ENCODE measurements at regions not wholly inside any gene's neighbourhood (a gene's known extent, or its start where the extent isn't known, plus 50 kb on each side); places are given as distances from the start of the nearest gene placed in this dataset.
"Not testable (repeated sequence)": the region's sequence is repeated elsewhere in the genome, so short reads cannot be mapped to it uniquely, and the experiment has no call there.

GRCh38 chr22:25335276-25335675 is 115.8 kb downstream of the CRYBB2 start:
- H3K79me1 ChIP-seq (ENCODE audit: low read depth in 1 of 2, low read length in 2 of 2); H2BK15ac ChIP-seq (ENCODE audit: low read depth, low read length); ATAC-seq (ENCODE audit: low read depth); H3K4ac ChIP-seq (ENCODE audit: low read depth, low read length); H2BK5ac ChIP-seq (ENCODE audit: low read depth, low read length, poor library complexity, severe bottlenecking); H3K27me3 ChIP-seq (ENCODE audit: control insufficient read depth, insufficient read depth, low read length); H4K91ac ChIP-seq (ENCODE audit: insufficient read depth, low read depth, low read length); H2AK9ac ChIP-seq (replicated peaks; ENCODE audit: low read depth, low read length, poor library complexity); POLR2A ChIA-PET (ENCODE audit: unreplicated experiment); CTCF ChIA-PET; H3K4me2 ChIP-seq (ENCODE audit: low read depth, low read length); H3K9ac ChIP-seq (ENCODE audit: low read depth, low read length); H4K8ac ChIP-seq (ENCODE audit: low read depth in 2 of 2, low read length in 2 of 2); H4K20me1 ChIP-seq (ENCODE audit: insufficient read depth, low read length); H4K5ac ChIP-seq (ENCODE audit: low read depth, low read length); H2BK120ac ChIP-seq (ENCODE audit: low read depth, low read length); in situ Hi-C loops (cut with MboI; ENCODE audit: low sequenced_read_pairs); H2AFZ ChIP-seq (replicated peaks; ENCODE audit: low read length, poor library complexity); H2BK20ac ChIP-seq (ENCODE audit: low read depth, low read length); H3K23ac ChIP-seq (ENCODE audit: low read depth, low read length); H3K4me3 ChIP-seq (ENCODE audit: insufficient read depth, low read depth, low read length); DNase-seq; H3K36me3 ChIP-seq (ENCODE audit: control insufficient read depth, insufficient read depth, low read length); H3K4me1 ChIP-seq (ENCODE audit: control insufficient read depth, insufficient read depth, low read length); H3K18ac ChIP-seq (ENCODE audit: low read depth, low read length); H2AK5ac ChIP-seq (ENCODE audit: low read depth, low read length); H3K14ac ChIP-seq (replicated peaks; ENCODE audit: low read depth, low read length); H3K56ac ChIP-seq (ENCODE audit: extremely low read depth, insufficient read depth, low read length); H3K27ac ChIP-seq (ENCODE audit: insufficient read depth, low read length); BruUV-seq (replicated peaks); H3K9me3 ChIP-seq (ENCODE audit: control insufficient read depth, insufficient read depth, low read length); dilution Hi-C loops (cut with HindIII; ENCODE audit: low sequenced_read_pairs, unreplicated experiment); H3K9me1 ChIP-seq (ENCODE audit: insufficient read depth, low read length): not testable (repeated sequence)
- intact Hi-C loops (cut with micrococcal nuclease), result loop anchor here (10.0 kb wide), 1 partner anchor 130 kb away; no protein-coding TSS in a partner anchor
- 80% methylated on average over 1 of the region's 4 CpGs; no CpG with 5 or more reads in 1 of the 2 experiments for WGBS, 2 experiments (ENCODE audit: extremely low coverage in 2 of 2, insufficient read length in 1 of 2)

GRCh38 chr22:25340536-25340935 is 121.1 kb downstream of the CRYBB2 start:
- ATAC-seq (ENCODE audit: low read depth); H4K5ac ChIP-seq (ENCODE audit: low read depth, low read length); H3K9me1 ChIP-seq (ENCODE audit: insufficient read depth, low read length); H3K18ac ChIP-seq (ENCODE audit: low read depth, low read length); H2BK120ac ChIP-seq (ENCODE audit: low read depth, low read length); H3K56ac ChIP-seq (ENCODE audit: extremely low read depth, insufficient read depth, low read length); H3K36me3 ChIP-seq (ENCODE audit: control insufficient read depth, insufficient read depth, low read length); H3K4me3 ChIP-seq (ENCODE audit: insufficient read depth, low read depth, low read length); POLR2A ChIA-PET (ENCODE audit: unreplicated experiment); H3K4me1 ChIP-seq (ENCODE audit: control insufficient read depth, insufficient read depth, low read length); H3K9ac ChIP-seq (ENCODE audit: low read depth, low read length); H3K27me3 ChIP-seq (ENCODE audit: control insufficient read depth, insufficient read depth, low read length); H3K4ac ChIP-seq (ENCODE audit: low read depth, low read length); H4K8ac ChIP-seq (ENCODE audit: low read depth in 2 of 2, low read length in 2 of 2); H3K79me1 ChIP-seq (ENCODE audit: low read depth in 1 of 2, low read length in 2 of 2); H3K4me2 ChIP-seq (ENCODE audit: low read depth, low read length); in situ Hi-C loops (cut with MboI; ENCODE audit: low sequenced_read_pairs); H2AFZ ChIP-seq (replicated peaks; ENCODE audit: low read length, poor library complexity); DNase-seq; H2AK9ac ChIP-seq (replicated peaks; ENCODE audit: low read depth, low read length, poor library complexity); H2BK15ac ChIP-seq (ENCODE audit: low read depth, low read length); H2AK5ac ChIP-seq (ENCODE audit: low read depth, low read length); H2BK5ac ChIP-seq (ENCODE audit: low read depth, low read length, poor library complexity, severe bottlenecking); H2BK20ac ChIP-seq (ENCODE audit: low read depth, low read length); H3K9me3 ChIP-seq (ENCODE audit: control insufficient read depth, insufficient read depth, low read length); H3K23ac ChIP-seq (ENCODE audit: low read depth, low read length); BruUV-seq (replicated peaks); CTCF ChIA-PET; H4K20me1 ChIP-seq (ENCODE audit: insufficient read depth, low read length); H3K27ac ChIP-seq (ENCODE audit: insufficient read depth, low read length); H3K14ac ChIP-seq (replicated peaks; ENCODE audit: low read depth, low read length); intact Hi-C loops (cut with micrococcal nuclease); H4K91ac ChIP-seq (ENCODE audit: insufficient read depth, low read depth, low read length); dilution Hi-C loops (cut with HindIII; ENCODE audit: low sequenced_read_pairs, unreplicated experiment): not testable (repeated sequence)
- no CpG with 5 or more reads among the region's 5 CpGs for WGBS, 2 experiments (ENCODE audit: extremely low coverage in 2 of 2, insufficient read length in 1 of 2)

Measured in IMR-90 (cell line).